ENCODE measurements at regions not wholly inside any gene's neighbourhood (a gene's known extent, or its start where the extent isn't known, plus 50 kb on each side); places are given as distances from the start of the nearest gene placed in this dataset.

DNA sequence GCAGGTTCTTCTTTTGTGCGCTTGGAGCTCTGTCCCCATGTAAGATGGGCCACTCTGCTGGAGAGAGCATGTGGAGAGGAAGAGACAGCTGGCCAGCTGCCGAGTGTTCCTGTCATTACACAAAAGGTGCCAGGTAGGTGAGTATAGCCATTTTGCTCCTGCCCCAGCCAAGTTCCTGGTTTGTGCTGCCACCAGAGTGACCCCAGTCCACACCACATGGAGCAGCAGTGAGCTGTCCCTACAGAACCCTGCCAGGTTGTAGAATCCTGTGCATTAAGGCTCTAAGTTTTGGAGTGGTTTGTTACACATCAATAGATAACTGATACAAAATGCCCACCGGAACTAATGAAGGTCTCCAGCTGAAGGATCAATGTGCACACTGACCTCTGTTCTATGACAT is 84.6 kb upstream of the GHITM start:
- no peak overlapping the region for H3K9ac ChIP-seq (ENCODE audit: low read length)
- TF ChIP-seq EZH2phosphoT487 (IDR thresholded peaks at IDR 0.05; ENCODE audit: borderline replicate concordance, low read length) (no peak), EZH2 (IDR thresholded peaks at IDR 0.05; ENCODE audit: low read length, unreplicated experiment) (no peak), CTCF (conservative IDR thresholded peaks at IDR 0.05; ENCODE audit: low read depth, low read length) (no peak)
- no peak overlapping the region for H2AFZ ChIP-seq (ENCODE audit: low read length)
- CTCF ChIA-PET: no interaction called here
- no TSS peak for BruUV-seq (replicated peaks)
- H3K9me3 ChIP-seq (ENCODE audit: low read length): no peaks in the 10 kb centered on the region
- no peaks in the 10 kb centered on the region for H3K36me3 ChIP-seq (ENCODE audit: low read depth, low read length)
- intact Hi-C loops (cut with micrococcal nuclease): no loop called here
- H3K4me1 ChIP-seq (ENCODE audit: insufficient read depth, low read length): no peaks in the 10 kb centered on the region
- no peak overlapping the region for H3K27ac ChIP-seq (ENCODE audit: low read length)
- POLR2A ChIA-PET (ENCODE audit: unreplicated experiment): no interaction called here
- H3K79me2 ChIP-seq (ENCODE audit: low read length): no peaks in the 10 kb centered on the region
- no peak for ATAC-seq
- no peaks in the 10 kb centered on the region for H3K9me2 ChIP-seq (replicated peaks; ENCODE audit: low read length)
- no peaks in the 10 kb centered on the region for H3K27me3 ChIP-seq (ENCODE audit: low read length)
- DNase-seq: no peak
- H3K4me2 ChIP-seq (ENCODE audit: low read length): no peak overlapping the region
- H3F3A ChIP-seq (ENCODE audit: low read length, unreplicated experiment): no peaks in the 10 kb centered on the region
- H4K20me1 ChIP-seq (ENCODE audit: low read length): no peaks in the 10 kb centered on the region
- H3K4me3 ChIP-seq (ENCODE audit: low read length): no peak overlapping the region

- intact Hi-C loops (cut with micrococcal nuclease): no loop called here
- Histone ChIP-seq H3K79me2 (ENCODE audit: low read length) (no peaks in the 10 kb centered on the region), H2AFZ (ENCODE audit: low read length) (no peak overlapping the region), H3K27me3 (ENCODE audit: low read length) (no peaks in the 10 kb centered on the region), H3K9ac (ENCODE audit: low read length) (no peak overlapping the region), H3K4me2 (ENCODE audit: low read length) (no peak overlapping the region), H4K20me1 (ENCODE audit: low read length) (no peaks in the 10 kb centered on the region), H3K9me3 (ENCODE audit: low read length) (no peaks in the 10 kb centered on the region), H3K9me2 (replicated peaks; ENCODE audit: low read length) (no peaks in the 10 kb centered on the region), H3K36me3 (ENCODE audit: low read depth, low read length) (no peaks in the 10 kb centered on the region), H3K4me3 (ENCODE audit: low read length) (no peak overlapping the region), H3F3A (ENCODE audit: low read length, unreplicated experiment) (no peaks in the 10 kb centered on the region), H3K27ac (ENCODE audit: low read length) (no peak overlapping the region), H3K4me1 (ENCODE audit: insufficient read depth, low read length) (no peaks in the 10 kb centered on the region)
- no peak for TF ChIP-seq EZH2 (IDR thresholded peaks at IDR 0.05; ENCODE audit: low read length, unreplicated experiment)
- no peak for TF ChIP-seq EZH2phosphoT487 (IDR thresholded peaks at IDR 0.05; ENCODE audit: borderline replicate concordance, low read length)
- TF ChIP-seq CTCF (conservative IDR thresholded peaks at IDR 0.05; ENCODE audit: low read depth, low read length): no peak
- DNase-seq: no peak
- ChIA-PET CTCF (no interaction called here), POLR2A (ENCODE audit: unreplicated experiment) (no interaction called here)
- no peak for ATAC-seq
- BruUV-seq (replicated peaks): no TSS peak
These were observed 79.8 kb upstream of the GHITM start for GRCh38 chr10:84059526-84059925.

- Histone ChIP-seq H3K4me2 (ENCODE audit: low read length) (no peak overlapping the region), H3K27me3 (ENCODE audit: low read length) (no peaks in the 10 kb centered on the region), H3K4me1 (ENCODE audit: insufficient read depth, low read length) (no peaks in the 10 kb centered on the region), H3K9me3 (ENCODE audit: low read length) (no peaks in the 10 kb centered on the region), H3K79me2 (ENCODE audit: low read length) (no peaks in the 10 kb centered on the region), H3K9me2 (replicated peaks; ENCODE audit: low read length) (no peaks in the 10 kb centered on the region), H4K20me1 (ENCODE audit: low read length) (no peaks in the 10 kb centered on the region), H3K27ac (ENCODE audit: low read length) (no peak overlapping the region), H3K36me3 (ENCODE audit: low read depth, low read length) (no peaks in the 10 kb centered on the region), H3F3A (ENCODE audit: low read length, unreplicated experiment) (no peaks in the 10 kb centered on the region), H2AFZ (ENCODE audit: low read length) (no peak overlapping the region), H3K9ac (ENCODE audit: low read length) (no peak overlapping the region), H3K4me3 (ENCODE audit: low read length) (no peak overlapping the region)
- intact Hi-C loops (cut with micrococcal nuclease): no loop called here
- no TSS peak for BruUV-seq (replicated peaks)
- TF ChIP-seq CTCF (conservative IDR thresholded peaks at IDR 0.05; ENCODE audit: low read depth, low read length): no peak
- no peak for TF ChIP-seq EZH2phosphoT487 (IDR thresholded peaks at IDR 0.05; ENCODE audit: borderline replicate concordance, low read length)
- TF ChIP-seq EZH2 (IDR thresholded peaks at IDR 0.05; ENCODE audit: low read length, unreplicated experiment): no peak
- POLR2A ChIA-PET (ENCODE audit: unreplicated experiment): no interaction called here
- ATAC-seq (no peak), DNase-seq (no peak)
- CTCF ChIA-PET: no interaction called here
These were observed 75.9 kb upstream of the GHITM start for GRCh38 chr10:84063440-84063839.

Data from PC-3 (cell line).